H9 (cell line): ENCODE measurements at regions not wholly inside any gene's neighbourhood (a gene's known extent, or its start where the extent isn't known, plus 50 kb on each side); places are given as distances from the start of the nearest gene placed in this dataset.

Experiments
- DNase-seq: peaks from one replicate; pipeline ENCODE4 v3.0.0-alpha.2; 2017
- H2AFZ ChIP-seq: one replicate; pipeline ENCODE4 v1.6.1; 2013; ENCODE audit warnings: mild to moderate bottlenecking, low read length, control low read depth, moderate library complexity
- H2AK5ac ChIP-seq: 2 replicates; pipeline ENCODE4 v1.6.1; 2013; ENCODE audit warnings: low read length, control low read depth, mixed read lengths; ENCODE audit not compliant: insufficient read length
- H2BK120ac ChIP-seq: one replicate; pipeline ENCODE4 v1.6.1; 2013; ENCODE audit warnings: low read depth, mild to moderate bottlenecking, low read length, control low read depth, inconsistent platforms; ENCODE audit not compliant: poor library complexity, severe bottlenecking
- H2BK12ac ChIP-seq: 2 replicates; pipeline ENCODE4 v1.6.1; 2013; ENCODE audit warnings: low read length, control low read depth, mixed read lengths, low read depth; ENCODE audit not compliant: insufficient read length
- H2BK15ac ChIP-seq: 2 replicates; pipeline ENCODE4 v1.6.1; 2013; ENCODE audit warnings: low read depth, low read length, control low read depth
- H2BK20ac ChIP-seq: one replicate; pipeline ENCODE4 v1.6.1; 2013; ENCODE audit warnings: low read depth, mild to moderate bottlenecking, low read length, control low read depth, inconsistent platforms; ENCODE audit not compliant: poor library complexity, severe bottlenecking
- H2BK5ac ChIP-seq: 2 replicates; pipeline ENCODE4 v1.6.1; 2013; ENCODE audit warnings: low read length, control low read depth, mixed read lengths; ENCODE audit not compliant: insufficient read length
- H3K14ac ChIP-seq: 2 replicates; pipeline ENCODE4 v1.6.1; 2013; ENCODE audit warnings: low read length, control low read depth; ENCODE audit not compliant: insufficient read depth
- H3K18ac ChIP-seq: 2 replicates; pipeline ENCODE4 v1.6.1; 2013; ENCODE audit warnings: low read depth, mild to moderate bottlenecking, mixed read lengths, low read length, control low read depth; ENCODE audit not compliant: insufficient read length
- H3K23ac ChIP-seq: 2 replicates; pipeline ENCODE4 v1.6.1; 2013; ENCODE audit warnings: low read length, control low read depth, mixed read lengths, low read depth; ENCODE audit not compliant: insufficient read length
- H3K23me2 ChIP-seq: 2 replicates; pipeline ENCODE4 v1.6.1; 2013; ENCODE audit warnings: low read depth, mild to moderate bottlenecking, mixed read lengths, low read length, control low read depth; ENCODE audit not compliant: insufficient read length, poor library complexity, severe bottlenecking
- H3K27ac ChIP-seq: 2 replicates; pipeline ENCODE4 v1.5.1; 2013; ENCODE audit warnings: low read length, control low read depth, mixed read lengths, low read depth; ENCODE audit not compliant: insufficient read length
- H3K27me3 ChIP-seq: 2 replicates; pipeline ENCODE4 v1.6.1; 2013; ENCODE audit warnings: low read length, control low read depth, inconsistent platforms; ENCODE audit not compliant: insufficient read depth
- H3K4ac ChIP-seq: 2 replicates; pipeline ENCODE4 v1.6.1; 2013; ENCODE audit warnings: low read depth, mild to moderate bottlenecking, control low read depth, inconsistent platforms, low read length, moderate library complexity
- H3K4me1 ChIP-seq: 2 replicates; pipeline ENCODE4 v1.6.1; 2013; ENCODE audit warnings: low read length, control low read depth, inconsistent platforms; ENCODE audit not compliant: insufficient read depth
- H3K4me2 ChIP-seq: 2 replicates; pipeline ENCODE4 v1.6.1; 2013; ENCODE audit warnings: low read length, control low read depth, mixed read lengths; ENCODE audit not compliant: insufficient read length, insufficient read depth
- H3K56ac ChIP-seq: 2 replicates; pipeline ENCODE4 v1.6.1; 2013; ENCODE audit warnings: low read depth, mild to moderate bottlenecking, mixed read lengths, low read length, control low read depth; ENCODE audit not compliant: insufficient read length
- H3K79me1 ChIP-seq: 2 replicates; pipeline ENCODE4 v1.6.1; 2013; ENCODE audit warnings: low read depth, mild to moderate bottlenecking, moderate library complexity, low read length, control low read depth, inconsistent platforms; ENCODE audit not compliant: insufficient read depth, poor library complexity, severe bottlenecking
- H3K79me2 ChIP-seq: 2 replicates; pipeline ENCODE4 v1.6.1; 2013; ENCODE audit warnings: low read length, control low read depth, inconsistent platforms; ENCODE audit not compliant: insufficient read depth
- H3K9ac ChIP-seq: 2 replicates; pipeline ENCODE4 v1.6.1; 2013; ENCODE audit warnings: low read length, control low read depth, mixed read lengths; ENCODE audit not compliant: insufficient read length; ENCODE audit errors: extremely low read depth
- H3K9me3 ChIP-seq: one replicate; pipeline ENCODE4 v1.6.1; 2013; ENCODE audit warnings: low read depth, low read length, inconsistent platforms; ENCODE audit not compliant: control insufficient read depth
- H3T11ph ChIP-seq: one replicate; pipeline ENCODE4 v1.6.1; 2013; ENCODE audit warnings: mild to moderate bottlenecking, low read length, control low read depth, inconsistent platforms
- H4K20me1 ChIP-seq: one replicate; pipeline ENCODE4 v1.6.1; 2013; ENCODE audit not compliant: control insufficient read depth, insufficient read length, insufficient read depth
- H4K5ac ChIP-seq: 2 replicates; pipeline ENCODE4 v1.6.1; 2013; ENCODE audit warnings: low read depth, mild to moderate bottlenecking, mixed read lengths, low read length, control low read depth; ENCODE audit not compliant: insufficient read length
- H4K8ac ChIP-seq: replicated peaks from 2 replicates; pipeline ENCODE4 v1.6.1; 2013; ENCODE audit warnings: low read length, control low read depth, mixed read lengths, low read depth; ENCODE audit not compliant: insufficient read length
- H4K91ac ChIP-seq: 2 replicates; pipeline ENCODE4 v1.6.1; 2013; ENCODE audit warnings: low read depth, mild to moderate bottlenecking, moderate library complexity, mixed read lengths, low read length, control low read depth; ENCODE audit not compliant: insufficient read length
- H3K27ac Mint-ChIP-seq, 3 experiments: 2 replicates in 2 of 3; 3 replicates in 1 of 3; pipeline ENCODE4 v1.8.0; 2020 to 2021; ENCODE audit warnings: mixed read lengths in 3 of 3, mild to moderate bottlenecking in 1 of 3, moderate library complexity in 1 of 3
- H3K27me3 Mint-ChIP-seq: 2 replicates; pipeline ENCODE4 v1.8.0; 2021; ENCODE audit warnings: low read depth, mild to moderate bottlenecking, moderate library complexity, mixed read lengths
- H3K36me3 Mint-ChIP-seq, 3 experiments: 2 replicates in 2 of 3; 3 replicates in 1 of 3; pipeline ENCODE4 v1.8.0; 2020 to 2021; ENCODE audit warnings: low read depth in 3 of 3, mixed read lengths in 3 of 3; ENCODE audit not compliant: insufficient read depth in 1 of 3
- H3K4me1 Mint-ChIP-seq, 2 experiments: 2 replicates each; pipeline ENCODE4 v1.8.0; 2020; ENCODE audit warnings: mixed read lengths in 2 of 2
- H3K4me3 Mint-ChIP-seq, 2 experiments: 2 replicates in 1 of 2; 3 replicates in 1 of 2; pipeline ENCODE4 v1.8.0; 2020 to 2021; ENCODE audit warnings: mild to moderate bottlenecking in 2 of 2, mixed read lengths in 2 of 2, moderate library complexity in 1 of 2
- H3K9me3 Mint-ChIP-seq, 2 experiments: 2 replicates in 1 of 2; 3 replicates in 1 of 2; pipeline ENCODE4 v1.8.0; 2020; ENCODE audit warnings: mild to moderate bottlenecking in 2 of 2, mixed read lengths in 2 of 2, moderate library complexity in 1 of 2
- CTCF ChIP-seq: fragments of 200-600 bp; sonication (generic); conservative IDR thresholded peaks from 3 replicates; pipeline ENCODE4 v1.8.0; 2021; ENCODE audit warnings: antibody characterized with exemption, mild to moderate bottlenecking
- WGBS: extraction: QIAGEN DNeasy Blood & Tissue Kit; methylation state at CpG from one replicate; pipeline ENCODE4 v1.1.7; 2013; ENCODE audit warnings: missing lambda C conversion rate, low lambda C conversion rate, mixed read lengths; ENCODE audit not compliant: insufficient read length; ENCODE audit errors: extremely low coverage; 5-methylcytosine and 5-hydroxymethylcytosine counted together

DNA sequence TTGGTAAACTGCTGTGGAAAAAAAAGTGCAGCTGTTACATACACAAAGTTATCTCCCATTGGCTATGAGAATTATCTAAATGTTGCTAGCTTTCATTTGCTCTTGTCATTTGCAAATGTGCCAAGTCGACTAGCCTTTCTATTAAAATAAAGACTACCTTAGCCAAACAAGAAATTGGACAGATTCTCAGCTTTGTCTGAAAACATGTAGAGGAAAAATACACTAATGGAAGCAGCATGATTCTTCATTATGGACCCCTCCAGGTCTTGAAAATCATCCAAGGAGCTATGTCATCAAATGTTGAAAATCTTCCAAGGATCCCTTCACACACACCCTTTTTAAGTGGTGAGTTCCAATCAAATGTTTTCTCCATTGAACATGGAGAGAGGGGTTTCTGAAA, 237.7 kb downstream of the ETV1 start:
- Histone ChIP-seq H2BK5ac (no peak overlapping the region), H3K27ac (no peak overlapping the region), H2AK5ac (no peak overlapping the region), H3K23ac (no peak overlapping the region), H4K8ac (no peak overlapping the region), H2BK12ac (no peak overlapping the region), H3T11ph (no peak overlapping the region), H3K79me2 (no peaks in the 10 kb centered on the region), H2AFZ (no peak overlapping the region), H2BK120ac (no peak overlapping the region), H3K18ac (no peak overlapping the region), H4K91ac (no peak overlapping the region), H2BK20ac (no peak overlapping the region), H3K4me1 (peaks cover 6% of the 10 kb centered on the region; the same call in 1 of the 2 replicates), H3K27me3 (no peaks in the 10 kb centered on the region), H4K20me1 (no peaks in the 10 kb centered on the region), H3K4me2 (no peak overlapping the region), H3K9me3 (no peaks in the 10 kb centered on the region), H3K23me2 (no peaks in the 10 kb centered on the region), H3K56ac (no peak overlapping the region), H3K14ac (no peak overlapping the region), H3K79me1 (no peaks in the 10 kb centered on the region), H4K5ac (no peak overlapping the region), H3K4ac (no peak overlapping the region), H2BK15ac (no peak overlapping the region), H3K9ac (no peak overlapping the region)
- Mint-ChIP-seq H3K27me3 (no peaks in the 10 kb centered on the region), H3K4me1 (peaks cover 16 to 25% of the 10 kb centered on the region in 2 experiments), H3K27ac (no peak overlapping the region), H3K4me3 (no peak overlapping the region), H3K9me3 (peaks cover 0 to 3% of the 10 kb centered on the region in 2 experiments; a peak in 1 of 5 replicates), H3K36me3 (no peaks in the 10 kb centered on the region; a peak in 1 of 7 replicates)
- no peak for TF ChIP-seq CTCF
- WGBS, result no CpG with 5 or more reads among the region's 1 CpG
- no peak for DNase-seq
